ENCODE measurements at regions not wholly inside any gene's neighbourhood (a gene's known extent, or its start where the extent isn't known, plus 50 kb on each side); places are given as distances from the start of the nearest gene placed in this dataset.
A peak's percentile ranks its signal among the peaks of the same experiment; 100 is the strongest.
"Not testable (repeated sequence)": the region's sequence is repeated elsewhere in the genome, so short reads cannot be mapped to it uniquely, and the experiment has no call there.

GRCh38 chr3:130151555-130151954, 69.9 kb downstream of the ALG1L2 start:
- DNase-seq (ENCODE audit: low spot score), result not testable (repeated sequence)

- DNase-seq (ENCODE audit: low spot score), result not testable (repeated sequence)
Observed at GRCh38 chr3:130153247-130153646, 71.6 kb downstream of the ALG1L2 start.

- DNase-seq (ENCODE audit: low spot score), result not testable (repeated sequence)
Observed at GRCh38 chr3:130155464-130155863, 73.8 kb downstream of the ALG1L2 start.

GRCh38 chr3:130166856-130167255, 85.2 kb downstream of the ALG1L2 start:
- DNase-seq (ENCODE audit: low spot score), result not testable (repeated sequence)

GRCh38 chr3:130175195-130175594, 93.6 kb downstream of the ALG1L2 start:
- not testable (repeated sequence) for DNase-seq (ENCODE audit: low spot score)

GRCh38 chr3:130176476-130177256, 95.0 kb downstream of the ALG1L2 start:
- DNase-seq (ENCODE audit: low spot score), result not testable (repeated sequence)

- not testable (repeated sequence) for DNase-seq (ENCODE audit: low spot score)
Observed at GRCh38 chr3:130178835-130179234, 97.2 kb downstream of the ALG1L2 start.

- peak; percentile 2 for DNase-seq (ENCODE audit: low spot score)
Observed at GRCh38 chr3:130179353-130179970, 97.8 kb downstream of the ALG1L2 start.

GRCh38 chr3:130182475-130182874, 100.8 kb downstream of the ALG1L2 start:
- not testable (repeated sequence) for DNase-seq (ENCODE audit: low spot score)

GRCh38 chr3:130183689-130184088, 102.1 kb downstream of the ALG1L2 start:
- DNase-seq (ENCODE audit: low spot score), result not testable (repeated sequence)

GRCh38 chr3:130184152-130185024, 102.8 kb downstream of the ALG1L2 start:
- not testable (repeated sequence) for DNase-seq (ENCODE audit: low spot score)

- DNase-seq (ENCODE audit: low spot score), result not testable (repeated sequence)
Observed at GRCh38 chr3:130201272-130201671, 119.6 kb downstream of the ALG1L2 start.

- not testable (repeated sequence) for DNase-seq (ENCODE audit: low spot score)
Observed at GRCh38 chr3:130203633-130204032, 122.0 kb downstream of the ALG1L2 start.

GRCh38 chr3:130227540-130227939, 117.9 kb upstream of the COL6A5 start:
- no peak for DNase-seq (ENCODE audit: low spot score)

- DNase-seq (ENCODE audit: low spot score), result peak; percentile 15
Observed at GRCh38 chr3:130242850-130243569, 102.5 kb upstream of the COL6A5 start.

- no peak for DNase-seq (ENCODE audit: low spot score)
Observed at GRCh38 chr3:130243808-130244207, 101.7 kb upstream of the COL6A5 start.

GRCh38 chr3:130250982-130251381, 94.5 kb upstream of the COL6A5 start:
- DNase-seq (ENCODE audit: low spot score), result no peak

GRCh38 chr3:130255442-130255841, 90.0 kb upstream of the COL6A5 start:
- DNase-seq (ENCODE audit: low spot score), result no peak

- no peak for DNase-seq (ENCODE audit: low spot score)
Observed at GRCh38 chr3:130256821-130257340, 88.6 kb upstream of the COL6A5 start.

- peak; percentile 30 for DNase-seq (ENCODE audit: low spot score)
Observed at GRCh38 chr3:130258532-130258952, 86.9 kb upstream of the COL6A5 start.

- no peak for DNase-seq (ENCODE audit: low spot score)
Observed at GRCh38 chr3:130259166-130259874, 86.2 kb upstream of the COL6A5 start.
